CD4-positive, alpha-beta T cell treated with Interferon gamma for 1 hour (primary cell): ENCODE measurements at regions not wholly inside any gene's neighbourhood (a gene's known extent, or its start where the extent isn't known, plus 50 kb on each side); places are given as distances from the start of the nearest gene placed in this dataset.

Experiments used
- DNase-seq: peaks from one replicate; pipeline ENCODE4 v3.0.0-alpha.2; 2020

- no peak for DNase-seq
Measured at GRCh38 chr2:211068108-211068780, 511.8 kb downstream of the CPS1 start.

- DNase-seq, result no peak
Measured at GRCh38 chr2:211070547-211070946, 514.1 kb downstream of the CPS1 start.

- DNase-seq, result no peak
Measured at GRCh38 chr2:211077216-211077767, 520.9 kb downstream of the CPS1 start.

GRCh38 chr2:211084352-211084751 is 528.0 kb downstream of the CPS1 start:
- no peak for DNase-seq

GRCh38 chr2:211085056-211085680 is 528.8 kb downstream of the CPS1 start:
- no peak for DNase-seq

DNA sequence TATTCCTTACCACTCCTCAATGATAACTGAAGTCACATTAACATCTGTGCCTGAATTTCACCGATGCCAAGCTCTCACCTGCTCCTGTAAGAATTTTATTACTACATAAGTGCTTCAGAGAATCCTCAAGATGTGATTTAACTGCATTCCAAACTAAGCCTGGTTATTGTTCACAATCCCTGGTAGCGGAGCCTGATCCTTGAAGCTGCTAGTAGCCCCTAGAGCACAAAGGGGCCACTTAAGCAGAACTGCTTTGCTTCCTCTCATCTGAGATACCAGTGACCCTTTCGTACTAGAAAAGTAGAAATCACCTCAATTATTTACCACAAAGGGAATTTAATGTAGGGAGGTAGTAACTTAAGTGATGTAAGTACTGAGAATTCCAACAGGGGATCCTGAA is 529.6 kb downstream of the CPS1 start:
- no peak for DNase-seq

GRCh38 chr2:211089127-211089526 is 532.7 kb downstream of the CPS1 start:
- DNase-seq, result no peak

DNA sequence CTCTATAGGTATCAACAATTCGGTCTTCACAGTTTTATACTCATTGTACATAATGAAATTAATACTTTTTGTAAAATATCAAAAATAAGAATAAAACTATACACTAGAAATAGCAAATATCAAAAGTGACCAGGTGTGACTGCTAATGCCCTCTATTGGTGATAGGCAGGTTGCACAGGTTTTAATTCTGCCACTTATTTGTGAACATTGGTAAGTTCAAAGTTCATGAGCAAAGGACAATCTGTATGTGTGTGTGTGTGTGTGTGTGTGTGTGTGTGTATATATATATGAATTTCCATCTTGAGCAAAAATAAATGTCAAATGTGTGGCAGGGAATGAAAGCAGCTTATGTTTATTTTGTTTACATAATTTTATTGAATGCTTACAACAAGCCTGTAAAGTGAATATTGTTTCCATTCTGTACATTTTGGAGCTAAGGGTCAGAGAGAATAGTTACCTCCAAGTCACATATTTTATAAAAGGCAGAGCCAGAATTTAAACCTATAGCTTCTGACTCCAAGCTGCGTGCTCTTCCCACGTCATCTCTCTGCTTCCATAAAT is 537.4 kb downstream of the CPS1 start:
- no peak for DNase-seq

- DNase-seq, result no peak
Measured at GRCh38 chr2:211103989-211104388, 547.6 kb downstream of the CPS1 start.

GRCh38 chr2:211113334-211114175 is 557.2 kb downstream of the CPS1 start:
- no peak for DNase-seq

DNA sequence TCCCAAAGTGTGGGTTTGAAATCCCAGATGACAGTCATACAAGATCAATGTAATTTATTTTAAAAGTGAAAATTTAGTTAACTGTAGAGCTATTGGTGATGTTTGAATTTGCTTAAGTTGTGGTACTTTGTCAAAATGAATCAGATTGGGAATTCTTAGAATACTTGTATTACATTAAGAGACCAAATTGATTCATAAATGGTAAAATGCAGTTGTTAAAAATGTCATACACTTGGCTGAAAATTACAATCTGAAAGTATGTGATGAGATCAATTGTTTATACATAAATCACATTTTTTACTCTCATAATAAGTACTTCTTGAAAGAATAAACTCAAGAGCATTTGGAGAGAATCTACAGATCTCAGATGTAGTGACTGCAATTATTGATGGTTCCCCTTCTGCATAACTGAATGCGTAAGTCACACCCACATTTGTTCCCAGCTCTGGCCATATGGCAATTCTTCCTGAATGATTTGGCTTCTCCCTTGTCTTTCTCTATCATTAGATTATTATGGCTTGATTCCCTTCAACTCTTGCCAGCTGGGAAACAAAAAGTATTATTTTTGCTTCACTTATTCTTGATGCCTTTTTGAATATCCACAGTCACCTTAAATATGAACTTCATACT is 558.5 kb downstream of the CPS1 start:
- no peak for DNase-seq

- no peak for DNase-seq
Measured at GRCh38 chr2:211117026-211117425, 560.6 kb downstream of the CPS1 start.

DNA sequence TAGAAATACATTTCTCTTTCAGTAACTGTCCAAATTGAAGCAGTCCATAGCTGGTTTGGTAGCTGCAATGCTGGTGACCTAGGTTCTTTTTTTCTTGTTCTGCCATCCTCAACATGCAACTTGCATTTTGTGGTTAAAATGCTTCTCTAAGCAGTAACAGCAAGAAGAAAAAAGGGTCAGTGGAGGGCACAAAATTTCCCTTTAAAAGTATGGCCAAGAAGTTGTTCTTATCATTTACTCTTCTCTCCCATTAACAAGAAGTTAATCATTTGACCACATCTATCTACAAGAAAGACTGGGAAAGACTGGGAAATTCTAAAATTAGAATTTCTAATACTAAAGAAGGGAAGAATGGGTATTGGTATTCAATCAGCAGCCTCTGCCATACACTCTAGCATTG is 569.9 kb downstream of the CPS1 start:
- DNase-seq, result no peak

DNA sequence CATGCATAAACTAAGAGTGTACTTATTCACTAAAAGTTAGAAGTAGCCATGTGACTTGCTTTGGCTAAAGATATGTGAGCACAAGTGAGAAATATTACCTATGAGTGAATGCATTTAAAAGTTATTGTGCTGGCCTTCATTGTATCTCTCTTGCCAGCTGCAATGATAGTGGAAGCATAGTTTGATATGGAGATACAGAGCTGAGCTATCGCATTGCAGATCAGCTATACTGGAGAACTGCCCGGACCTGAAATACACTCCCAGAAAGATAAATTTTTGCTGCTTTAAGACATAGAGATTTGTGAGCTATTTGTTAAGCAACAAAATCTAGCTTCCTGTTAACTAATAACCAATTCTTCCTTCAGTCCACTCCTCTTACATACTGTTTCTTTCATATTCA is 571.1 kb downstream of the CPS1 start:
- DNase-seq, result no peak

DNA sequence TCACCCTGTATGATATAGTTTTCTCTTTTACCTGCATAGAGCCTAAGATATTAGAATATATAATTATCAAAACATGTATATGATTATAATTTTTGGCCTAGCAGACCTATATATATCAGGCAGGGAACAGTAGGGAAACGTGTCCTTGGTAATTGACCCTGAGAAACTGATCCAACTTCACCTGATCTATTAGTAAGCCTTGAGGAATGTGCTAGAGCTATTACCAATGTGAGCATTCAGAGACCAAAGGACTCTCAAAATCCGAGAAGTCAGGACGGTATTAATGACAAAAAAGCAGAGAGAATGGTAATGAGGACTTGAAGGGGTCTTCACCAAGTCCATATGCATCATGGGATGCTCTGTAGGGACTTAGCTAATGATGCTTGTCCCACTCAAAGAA is 571.9 kb downstream of the CPS1 start:
- no peak for DNase-seq

DNA sequence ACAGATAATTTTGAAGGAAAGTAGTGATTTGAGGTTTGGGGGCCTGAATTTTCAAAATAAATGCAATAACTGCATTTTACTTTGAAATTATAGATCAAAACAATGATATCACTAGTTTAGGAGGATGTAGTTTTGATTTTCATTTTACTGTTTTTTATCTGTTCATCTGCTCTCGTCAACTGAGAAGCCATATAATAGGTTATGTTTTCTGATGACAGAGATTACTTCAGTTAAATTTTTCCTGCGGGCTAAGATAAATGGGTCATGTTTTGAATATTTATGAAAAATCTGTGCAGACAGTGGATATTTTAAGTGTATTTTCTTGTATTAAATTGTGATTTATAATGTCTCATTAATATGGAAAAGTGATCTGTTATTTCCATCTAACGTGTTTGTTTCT is 573.4 kb downstream of the CPS1 start:
- no peak for DNase-seq

GRCh38 chr2:211132046-211132445 is 575.6 kb downstream of the CPS1 start:
- DNase-seq, result no peak

DNA sequence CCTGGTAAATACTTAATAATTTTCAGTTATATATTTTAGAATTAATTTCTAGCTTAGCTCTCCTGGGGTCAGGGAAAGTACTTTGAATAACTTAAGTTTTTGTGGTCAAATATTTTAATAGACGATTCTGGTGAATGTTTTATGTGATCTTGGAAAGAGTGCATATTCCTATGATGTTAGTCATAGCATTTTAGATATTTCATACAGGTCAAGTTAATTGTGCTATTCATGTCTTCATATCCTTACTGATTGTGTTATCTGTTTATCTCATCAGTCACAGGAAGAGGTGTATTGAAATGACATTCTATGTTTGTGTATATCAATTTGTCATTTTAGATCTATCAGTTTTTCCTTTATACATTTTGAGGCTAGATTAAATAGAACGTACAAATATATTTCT is 576.2 kb downstream of the CPS1 start:
- DNase-seq, result no peak

- no peak for DNase-seq
Measured at GRCh38 chr2:211133766-211134165, 577.4 kb downstream of the CPS1 start.

DNA sequence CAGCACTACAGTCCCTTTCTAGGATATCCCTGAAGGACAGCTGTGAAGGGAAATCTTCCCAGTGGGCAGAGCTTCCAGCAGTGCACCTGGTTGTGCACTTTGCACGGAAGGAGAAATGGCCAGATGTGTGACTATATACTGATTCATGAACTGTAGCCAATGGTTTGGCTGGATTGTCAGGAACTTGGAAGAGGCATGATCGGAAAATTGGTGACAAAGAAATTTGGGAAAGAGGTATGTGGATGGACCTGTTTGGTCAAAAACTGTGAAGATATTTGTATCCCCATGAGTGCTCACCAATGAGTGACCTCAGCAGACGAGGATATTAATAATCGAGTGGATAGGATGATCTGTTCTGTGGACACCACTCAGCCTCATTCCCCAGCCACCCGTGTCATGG is 582.2 kb downstream of the CPS1 start:
- DNase-seq, result no peak

DNA sequence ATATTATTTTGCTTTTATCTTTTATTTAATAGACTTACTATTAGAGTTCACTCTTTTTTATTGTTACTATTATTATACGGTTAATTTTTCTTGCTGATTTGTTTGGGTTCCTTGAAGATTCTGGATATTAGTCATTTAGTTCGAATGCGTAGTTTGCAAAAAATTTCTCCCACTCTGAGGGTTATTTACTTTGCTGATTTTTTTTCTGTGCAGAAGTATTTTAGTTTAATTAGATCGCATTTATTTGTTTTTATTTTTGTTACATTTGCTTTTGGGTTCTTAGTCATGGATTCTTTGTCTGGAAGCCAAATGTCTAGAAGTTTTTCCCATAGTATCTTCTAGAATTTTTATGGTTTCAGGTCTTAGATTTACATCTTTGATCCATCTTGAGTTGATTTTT is 585.2 kb downstream of the CPS1 start:
- DNase-seq, result no peak

DNA sequence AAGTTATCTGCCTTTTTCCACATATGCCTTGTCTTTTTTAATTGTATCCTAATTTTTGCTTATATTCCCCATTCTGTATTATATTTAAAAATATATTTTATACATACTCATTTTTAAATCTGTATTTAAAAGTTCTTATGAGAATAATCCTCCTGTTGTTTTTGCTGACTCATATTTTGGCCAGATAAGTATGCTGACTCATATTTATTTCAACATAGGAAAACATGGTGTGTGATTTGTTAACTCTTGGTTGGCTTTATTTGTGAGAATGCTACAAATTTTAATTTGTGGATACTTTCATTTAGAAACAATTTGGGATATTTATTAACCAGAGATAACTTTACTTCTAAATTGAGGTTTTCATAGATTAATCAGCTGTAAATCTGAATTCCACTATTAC is 587.7 kb downstream of the CPS1 start:
- DNase-seq, result no peak
